ENCODE measurements at regions not wholly inside any gene's neighbourhood (a gene's known extent, or its start where the extent isn't known, plus 50 kb on each side); places are given as distances from the start of the nearest gene placed in this dataset.

DNA sequence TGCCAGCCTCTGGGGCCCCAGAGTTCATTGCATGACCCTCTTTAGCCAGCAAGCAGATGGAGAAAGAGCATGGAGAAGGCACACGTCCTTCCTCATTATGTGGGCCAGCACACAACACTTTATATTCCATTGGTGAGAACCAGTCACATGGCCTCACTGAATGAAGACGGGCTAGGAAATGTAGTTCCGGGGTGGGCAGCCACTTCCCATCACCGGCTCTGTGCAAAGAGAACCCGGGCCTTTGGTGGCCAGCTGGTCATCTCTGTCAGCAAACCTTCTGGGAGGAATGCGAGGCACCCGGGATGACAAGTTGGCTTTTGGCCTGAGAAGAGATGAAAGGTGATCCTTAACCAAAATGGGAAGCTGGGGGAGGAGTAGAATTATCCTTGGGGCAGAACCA lies 90.2 kb upstream of the VGLL4 start:
- TF ChIP-seq, protein P1, sequence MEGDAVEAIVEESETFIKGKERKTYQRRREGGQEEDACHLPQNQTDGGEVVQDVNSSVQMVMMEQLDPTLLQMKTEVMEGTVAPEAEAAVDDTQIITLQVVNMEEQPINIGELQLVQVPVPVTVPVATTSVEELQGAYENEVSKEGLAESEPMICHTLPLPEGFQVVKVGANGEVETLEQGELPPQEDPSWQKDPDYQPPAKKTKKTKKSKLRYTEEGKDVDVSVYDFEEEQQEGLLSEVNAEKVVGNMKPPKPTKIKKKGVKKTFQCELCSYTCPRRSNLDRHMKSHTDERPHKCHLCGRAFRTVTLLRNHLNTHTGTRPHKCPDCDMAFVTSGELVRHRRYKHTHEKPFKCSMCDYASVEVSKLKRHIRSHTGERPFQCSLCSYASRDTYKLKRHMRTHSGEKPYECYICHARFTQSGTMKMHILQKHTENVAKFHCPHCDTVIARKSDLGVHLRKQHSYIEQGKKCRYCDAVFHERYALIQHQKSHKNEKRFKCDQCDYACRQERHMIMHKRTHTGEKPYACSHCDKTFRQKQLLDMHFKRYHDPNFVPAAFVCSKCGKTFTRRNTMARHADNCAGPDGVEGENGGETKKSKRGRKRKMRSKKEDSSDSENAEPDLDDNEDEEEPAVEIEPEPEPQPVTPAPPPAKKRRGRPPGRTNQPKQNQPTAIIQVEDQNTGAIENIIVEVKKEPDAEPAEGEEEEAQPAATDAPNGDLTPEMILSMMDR (conservative IDR thresholded peaks at IDR 0.05; ENCODE audit: low read depth, low read length), result no peak
- TF ChIP-seq EZH2 (IDR thresholded peaks at IDR 0.05; ENCODE audit: borderline replicate concordance, low read depth, low read length, poor library complexity, severe bottlenecking), result no peak

Data from A673 (cell line).